BJ (cell line): ENCODE measurements at regions not wholly inside any gene's neighbourhood (a gene's known extent, or its start where the extent isn't known, plus 50 kb on each side); places are given as distances from the start of the nearest gene placed in this dataset.
"Not testable (repeated sequence)": the region's sequence is repeated elsewhere in the genome, so short reads cannot be mapped to it uniquely, and the experiment has no call there.

Experiments
- CTCF ChIA-PET: fragments of 350-600 bp; formaldehyde crosslinking; extraction: SDS; loops from one replicate; lab custom pipeline; 2021; ENCODE audit warnings: antibody characterized with exemption, inconsistent platforms; lab: Yijun Ruan, JAX
- POLR2A ChIA-PET: fragments of 300-600 bp; sonication (Branson Sonifier 250); formaldehyde crosslinking; extraction: SDS; loops from one replicate; lab custom pipeline; 2021; ENCODE audit warnings: antibody characterized with exemption; lab: Charles Lee
- DNase-seq: peaks from one replicate; pipeline ENCODE4 v3.0.0-alpha.2; 2011; ENCODE audit warnings: low read depth
- H3K27me3 ChIP-seq: 2 replicates; pipeline ENCODE4 v1.6.0; 2011; ENCODE audit warnings: low read length; ENCODE audit not compliant: control insufficient read depth, insufficient read depth
- H3K36me3 ChIP-seq: 2 replicates; pipeline ENCODE4 v1.5.1; 2011; ENCODE audit warnings: low read length; ENCODE audit not compliant: control insufficient read depth, insufficient read depth
- H3K4me3 ChIP-seq: 2 replicates; pipeline ENCODE4 v1.5.1; 2011; ENCODE audit warnings: low read depth, mild to moderate bottlenecking, control low read depth, low read length
- CTCF ChIP-seq: IDR thresholded peaks from 2 replicates; pipeline ENCODE4 v1.5.1; 2011; ENCODE audit warnings: low read depth, mild to moderate bottlenecking, control low read depth, inconsistent platforms, low read length, moderate library complexity; ENCODE audit not compliant: insufficient read depth

GRCh38 chr2:36169843-36170242 is 185.7 kb upstream of the CRIM1 start:
- Histone ChIP-seq H3K4me3 (no peak overlapping the region), H3K36me3 (no peaks in the 10 kb centered on the region), H3K27me3 (no peaks in the 10 kb centered on the region)
- POLR2A ChIA-PET: no interaction called here
- CTCF ChIA-PET: no interaction called here
- no peak for TF ChIP-seq CTCF
- DNase-seq: no peak

GRCh38 chr2:36168115-36168514 is 187.5 kb upstream of the CRIM1 start:
- TF ChIP-seq CTCF: no peak
- no peaks in the 10 kb centered on the region for H3K36me3 ChIP-seq
- no peak for DNase-seq
- no peak overlapping the region for H3K4me3 ChIP-seq
- ChIA-PET POLR2A (no interaction called here), CTCF (no interaction called here)
- H3K27me3 ChIP-seq: no peaks in the 10 kb centered on the region

DNA sequence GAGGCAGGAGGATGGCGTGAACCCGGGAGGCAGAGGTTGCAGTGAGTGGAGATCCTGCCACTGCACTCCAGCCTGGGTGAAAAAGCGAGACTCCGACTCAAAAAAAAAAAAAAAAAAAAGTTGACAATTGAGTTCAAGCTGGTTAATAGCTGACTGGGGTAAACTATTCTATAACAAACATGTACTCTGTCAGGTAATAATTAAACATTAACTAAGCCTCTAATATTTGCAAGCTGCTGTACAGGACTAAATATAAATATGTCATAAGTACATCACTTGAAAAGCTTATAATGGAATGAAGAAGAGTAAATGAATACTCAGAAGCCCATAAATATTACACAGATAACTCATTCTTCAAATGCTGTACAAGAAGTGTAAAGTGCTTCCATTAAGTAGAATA is 190.4 kb upstream of the CRIM1 start:
- no peaks in the 10 kb centered on the region for H3K27me3 ChIP-seq
- CTCF ChIA-PET: no interaction called here
- TF ChIP-seq CTCF: no peak
- no peak overlapping the region for H3K4me3 ChIP-seq
- POLR2A ChIA-PET: no interaction called here
- DNase-seq: no peak
- no peaks in the 10 kb centered on the region for H3K36me3 ChIP-seq

DNA sequence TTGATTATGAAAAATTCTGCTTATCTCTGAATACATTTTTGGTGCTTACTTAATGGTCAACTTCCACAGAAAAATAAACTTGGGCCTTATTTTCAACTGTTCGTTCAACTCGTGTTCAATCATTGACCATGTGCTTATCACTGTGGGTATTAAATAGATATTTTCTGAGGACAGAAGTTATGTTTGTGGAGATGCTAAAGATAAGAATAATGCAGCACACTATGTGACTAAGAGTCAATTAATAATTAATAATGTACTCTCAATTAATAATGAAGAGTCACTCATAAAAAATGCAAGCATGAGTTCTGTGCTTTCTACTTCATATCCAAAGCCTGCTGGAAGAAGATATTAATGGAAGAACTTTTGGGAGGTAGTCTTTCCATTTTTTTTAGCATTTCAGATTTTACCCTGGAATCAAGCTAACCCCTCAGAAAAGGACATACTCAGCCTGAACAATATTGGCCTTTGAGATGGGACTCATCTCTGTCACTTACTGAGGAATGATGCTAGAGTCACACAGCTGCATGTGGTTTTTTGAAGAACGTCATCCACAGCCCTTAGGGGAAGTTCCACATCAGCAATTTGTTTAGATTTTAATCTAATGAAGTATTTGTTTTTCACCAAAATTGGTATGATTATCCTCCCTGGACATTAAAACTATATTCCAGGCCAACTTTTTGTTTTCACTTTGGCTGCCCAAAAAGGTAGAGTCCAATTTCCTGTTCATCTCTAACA is 191.9 kb upstream of the CRIM1 start:
- Histone ChIP-seq H3K4me3 (no peak overlapping the region), H3K27me3 (no peaks in the 10 kb centered on the region), H3K36me3 (no peaks in the 10 kb centered on the region)
- no peak for TF ChIP-seq CTCF
- no peak for DNase-seq
- CTCF ChIA-PET: no interaction called here
- POLR2A ChIA-PET: no interaction called here

- POLR2A ChIA-PET: not testable (repeated sequence)
These were observed 198.5 kb upstream of the CRIM1 start for GRCh38 chr2:36157093-36157492.

GRCh38 chr2:36147670-36148390 is 207.7 kb upstream of the CRIM1 start:
- ChIA-PET CTCF (interaction anchor here (0.9 kb wide), 1 partner anchor 19 kb away, joined by 3 read pairs; no protein-coding TSS in a partner anchor), POLR2A (no interaction called here)
- no peaks in the 10 kb centered on the region for H3K36me3 ChIP-seq
- no peak for DNase-seq
- TF ChIP-seq CTCF: no peak
- no peak overlapping the region for H3K4me3 ChIP-seq
- no peaks in the 10 kb centered on the region for H3K27me3 ChIP-seq

More at GRCh38 chr2:36157093-36157492, 198.5 kb upstream of the CRIM1 start:
- H3K4me3 ChIP-seq, CTCF ChIA-PET, DNase-seq, H3K27me3 ChIP-seq, H3K36me3 ChIP-seq: not testable (repeated sequence)
